Transverse colon (tissue), 4 donors: ENCODE measurements at regions not wholly inside any gene's neighbourhood (a gene's known extent, or its start where the extent isn't known, plus 50 kb on each side); places are given as distances from the start of the nearest gene placed in this dataset.
"Not testable (repeated sequence)": the region's sequence is repeated elsewhere in the genome, so short reads cannot be mapped to it uniquely, and the experiment has no call there.

Experiments used
- DNase-seq: peaks from one replicate; pipeline ENCODE4 v3.0.0-alpha.2; 2019
- H3K27ac ChIP-seq, 4 donors: fragments of 200-600 bp; sonication (generic); 2 replicates each; pipeline ENCODE4 v1.5.1; 2016 to 2018; ENCODE audit warnings: inconsistent platforms in 4 of 4
- H3K27me3 ChIP-seq: fragments of 200-600 bp; sonication (generic); 2 replicates; pipeline ENCODE4 v1.5.1; 2017; ENCODE audit warnings: inconsistent platforms
- H3K36me3 ChIP-seq, 4 donors: fragments of 200-600 bp; sonication (generic); 2 replicates each; pipeline ENCODE4 v1.5.1; 2017 to 2019; ENCODE audit warnings: inconsistent platforms in 4 of 4
- H3K4me1 ChIP-seq, 4 donors: fragments of 200-600 bp; sonication (generic); 2 replicates each; pipeline ENCODE4 v1.5.1; 2017 to 2020; ENCODE audit warnings: inconsistent platforms in 4 of 4
- H3K4me3 ChIP-seq, 4 donors: fragments of 200-600 bp; sonication (generic); 1 replicate in 1 of 4; 2 replicates in 3 of 4; pipeline versions ENCODE4 v1.5.1 to v1.6.1; 2017 to 2019; ENCODE audit warnings: inconsistent platforms in 4 of 4
- H3K9me3 ChIP-seq, 2 donors: fragments of 200-600 bp; sonication (generic); 2 replicates each; pipeline ENCODE4 v1.5.1; 2017 to 2019; ENCODE audit warnings: inconsistent platforms in 2 of 2
- EP300 ChIP-seq: sonication (generic); formaldehyde crosslinking; IDR thresholded peaks from one replicate; pipeline ENCODE4 v1.6.1; 2017; ENCODE audit warnings: antibody characterized with exemption, low read depth
- POLR2A ChIP-seq: fragments of 450-650 bp; IDR thresholded peaks from one replicate; pipeline ENCODE4 v1.6.1; 2016; ENCODE audit warnings: antibody characterized with exemption, mild to moderate bottlenecking, moderate library complexity
- POLR2AphosphoS5 ChIP-seq, 3 donors: sonication (generic); formaldehyde crosslinking; IDR thresholded peaks; one replicate each; pipeline ENCODE4 v1.6.1; 2016; ENCODE audit warnings: antibody characterized with exemption in 3 of 3
- WGBS, 2 donors: methylation state at CpG; one replicate each; pipeline ENCODE4 v1.1.5; 2018; ENCODE audit warnings: low coverage in 1 of 2; 5-methylcytosine and 5-hydroxymethylcytosine counted together
- in situ Hi-C, 4 donors: fragments of 200-750 bp; cut with MboI; loops; one replicate each; pipeline versions ENCODE4 v1.15.0 to v1.15.1; 2017; ENCODE audit warnings: low sequenced_read_pairs in 3 of 4, low pct_ligation_motif_present in 1 of 4, low pct_unique_long_range_greater_than_20kb in 1 of 4
- intact Hi-C: fragments of 100-400 bp; cut with DNase I; formaldehyde crosslinking; loops from one replicate; pipeline ENCODE4 v1.15.1; 2023; ENCODE audit warnings: low total_unique reads
- TF ChIP-seq, protein P1 (sequence below), 5 experiments: fragments of 200-600 bp in 3 of 5; fragments of 450-650 bp in 2 of 5; sonication (generic) in 3 of 5; IDR thresholded peaks; 1 replicate in 2 of 5; 2 replicates in 3 of 5; pipeline ENCODE4 v1.5.1; 2016 to 2017; ENCODE audit warnings: antibody characterized with exemption in 5 of 5, inconsistent platforms in 3 of 5, mild to moderate bottlenecking in 2 of 5, moderate library complexity in 1 of 5

DNA sequence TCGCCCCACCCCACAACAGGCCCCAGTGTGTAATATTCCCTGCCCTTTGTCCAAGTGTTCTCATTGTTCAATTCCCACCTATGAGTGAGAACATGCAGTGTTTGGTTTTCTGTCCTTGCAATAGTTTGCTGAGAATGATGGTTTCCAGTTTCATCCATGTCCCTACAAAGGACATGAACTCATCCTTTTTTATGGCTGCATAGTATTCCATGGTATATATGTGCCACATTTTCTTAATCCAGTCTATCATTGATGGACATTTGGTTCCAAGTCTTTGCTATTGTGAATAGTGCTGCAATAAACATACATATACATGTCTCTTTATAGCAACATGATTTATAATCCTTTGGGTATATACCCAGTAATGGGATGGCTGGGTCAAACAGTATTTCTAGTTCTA, 132.7 kb downstream of the SNX10 start:
- intact Hi-C loops, in situ Hi-C loops: not testable (repeated sequence)
- WGBS, 2 donors, result 81% methylated on average over 1 of the region's 1 CpG; no CpG with 5 or more reads in 1 of the 2 donors

DNA sequence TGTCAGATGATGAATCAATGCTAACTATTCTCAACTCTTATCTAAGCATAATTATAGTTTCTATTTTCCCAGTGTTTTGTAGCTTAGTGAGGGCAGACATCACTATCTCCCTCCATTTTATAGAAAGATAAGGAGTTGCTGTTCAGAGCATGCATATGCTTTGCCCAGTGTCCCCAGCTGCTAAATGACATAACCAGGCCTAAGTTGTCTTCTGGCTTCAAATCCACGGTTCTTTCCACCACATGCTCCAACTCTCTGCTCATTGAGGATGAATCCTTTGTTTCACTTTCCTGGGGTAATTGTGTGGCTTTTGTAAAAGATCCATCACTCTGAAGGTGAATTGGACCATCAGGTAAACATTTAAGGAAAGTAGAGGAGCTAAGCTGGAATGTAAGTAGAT, 134.0 kb downstream of the SNX10 start:
- H3K27me3 ChIP-seq, result no peaks in the 10 kb centered on the region
- TF ChIP-seq, protein P1, sequence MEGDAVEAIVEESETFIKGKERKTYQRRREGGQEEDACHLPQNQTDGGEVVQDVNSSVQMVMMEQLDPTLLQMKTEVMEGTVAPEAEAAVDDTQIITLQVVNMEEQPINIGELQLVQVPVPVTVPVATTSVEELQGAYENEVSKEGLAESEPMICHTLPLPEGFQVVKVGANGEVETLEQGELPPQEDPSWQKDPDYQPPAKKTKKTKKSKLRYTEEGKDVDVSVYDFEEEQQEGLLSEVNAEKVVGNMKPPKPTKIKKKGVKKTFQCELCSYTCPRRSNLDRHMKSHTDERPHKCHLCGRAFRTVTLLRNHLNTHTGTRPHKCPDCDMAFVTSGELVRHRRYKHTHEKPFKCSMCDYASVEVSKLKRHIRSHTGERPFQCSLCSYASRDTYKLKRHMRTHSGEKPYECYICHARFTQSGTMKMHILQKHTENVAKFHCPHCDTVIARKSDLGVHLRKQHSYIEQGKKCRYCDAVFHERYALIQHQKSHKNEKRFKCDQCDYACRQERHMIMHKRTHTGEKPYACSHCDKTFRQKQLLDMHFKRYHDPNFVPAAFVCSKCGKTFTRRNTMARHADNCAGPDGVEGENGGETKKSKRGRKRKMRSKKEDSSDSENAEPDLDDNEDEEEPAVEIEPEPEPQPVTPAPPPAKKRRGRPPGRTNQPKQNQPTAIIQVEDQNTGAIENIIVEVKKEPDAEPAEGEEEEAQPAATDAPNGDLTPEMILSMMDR (IDR thresholded peaks at IDR 0.05), result no peak
- no peak for TF ChIP-seq POLR2AphosphoS5 (IDR thresholded peaks at IDR 0.05)
- no peak for TF ChIP-seq POLR2A
- TF ChIP-seq EP300, result no peak
- DNase-seq, result no peak
- H3K36me3 ChIP-seq, result no peaks in the 10 kb centered on the region
- H3K4me3 ChIP-seq, result no peak overlapping the region
- intact Hi-C loops (no loop called here), in situ Hi-C loops (no loop called here)
- WGBS, 2 donors, result 81% methylated on average over 1 of the region's 1 CpG; no CpG with 5 or more reads in 1 of the 2 donors
- no peak overlapping the region for H3K27ac ChIP-seq
- H3K4me1 ChIP-seq, result no peaks in the 10 kb centered on the region
- H3K9me3 ChIP-seq, result no peaks in the 10 kb centered on the region

More for the DNA sequence above, 132.7 kb downstream of the SNX10 start:
- not testable (repeated sequence) for H3K9me3 ChIP-seq, H3K4me1 ChIP-seq, H3K36me3 ChIP-seq, H3K27ac ChIP-seq, DNase-seq, H3K27me3 ChIP-seq, H3K4me3 ChIP-seq

DNA sequence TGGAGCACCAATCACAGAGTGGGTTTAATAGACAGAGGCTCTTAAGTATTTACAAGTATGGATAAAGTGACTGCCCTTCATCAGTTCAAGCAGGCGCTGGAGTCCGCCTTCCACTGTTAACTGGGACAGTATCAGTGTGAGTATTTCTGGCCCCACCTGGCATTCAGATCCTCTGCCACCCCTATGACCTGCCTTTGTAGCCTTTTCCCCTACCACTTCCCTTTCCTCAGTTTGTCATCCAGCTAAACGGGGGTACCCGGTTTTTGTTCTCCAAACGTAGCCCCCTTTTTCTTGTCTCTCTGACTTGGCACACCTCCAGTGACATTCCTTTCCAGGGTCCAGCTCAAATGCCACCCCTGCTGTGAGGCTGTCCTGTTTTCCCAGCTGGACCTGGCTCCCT, 134.4 kb downstream of the SNX10 start:
- DNase-seq, result no peak
- Histone ChIP-seq H3K27me3 (no peaks in the 10 kb centered on the region), H3K27ac (no peak overlapping the region), H3K36me3 (no peaks in the 10 kb centered on the region), H3K4me3 (no peak overlapping the region), H3K4me1 (no peaks in the 10 kb centered on the region), H3K9me3 (no peaks in the 10 kb centered on the region)
- intact Hi-C loops (no loop called here), in situ Hi-C loops (no loop called here)
- WGBS, 2 donors, result 30 to 78% methylated on average over 2 to 5 of the region's 5 CpGs
- no peak for TF ChIP-seq EP300
- no peak for TF ChIP-seq POLR2AphosphoS5 (IDR thresholded peaks at IDR 0.05)
- TF ChIP-seq POLR2A, result no peak
- TF ChIP-seq, protein P1 (IDR thresholded peaks at IDR 0.05), result no peak

DNA sequence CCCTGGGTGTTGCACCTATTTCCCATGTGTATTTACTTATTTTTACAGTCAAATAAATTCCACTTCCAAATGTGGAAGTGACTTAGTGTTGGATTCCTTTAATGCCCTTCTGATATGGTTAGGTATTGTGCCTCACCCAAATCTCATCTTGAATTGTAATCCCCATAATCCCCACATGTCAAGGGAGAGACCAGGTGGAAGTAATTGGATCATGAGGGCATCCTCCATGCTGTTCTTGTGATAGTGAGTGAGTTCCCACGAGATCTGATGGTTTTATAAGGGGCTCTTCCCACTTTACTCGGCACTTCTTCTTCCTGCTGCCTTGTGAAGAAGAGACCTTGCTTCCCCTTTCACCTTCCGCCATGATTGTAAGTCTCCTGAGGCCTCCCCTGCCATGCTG, 136.9 kb downstream of the SNX10 start:
- no peak for DNase-seq
- in situ Hi-C loops, result no loop called here
- no peak for TF ChIP-seq EP300
- TF ChIP-seq, protein P1 (IDR thresholded peaks at IDR 0.05), result no peak
- TF ChIP-seq POLR2AphosphoS5 (IDR thresholded peaks at IDR 0.05), result no peak
- TF ChIP-seq POLR2A, result no peak

DNA sequence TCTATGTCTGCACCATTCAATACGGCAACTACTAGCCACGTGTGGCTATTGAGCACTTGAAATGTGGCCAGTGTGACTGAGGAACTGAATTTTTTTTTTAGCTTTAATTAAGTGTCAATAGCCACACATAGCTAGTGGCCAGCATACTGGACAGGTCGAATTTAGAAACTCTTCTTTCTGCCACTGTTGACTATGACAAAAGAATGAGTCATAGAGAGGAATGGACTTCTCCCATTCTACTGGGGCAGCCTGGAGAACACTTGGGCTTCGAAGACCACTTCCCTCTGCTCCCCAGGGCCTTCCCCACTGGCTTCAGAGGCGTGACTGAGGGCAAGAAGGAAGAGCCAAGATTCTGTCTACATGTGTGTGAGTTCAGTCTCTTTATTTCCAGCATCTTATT, 137.5 kb downstream of the SNX10 start:
- H3K27ac ChIP-seq, result no peak overlapping the region
- H3K27me3 ChIP-seq, result no peaks in the 10 kb centered on the region
- intact Hi-C loops, result no loop called here
- in situ Hi-C loops, result no loop called here
- H3K4me3 ChIP-seq, result no peak overlapping the region
- H3K4me1 ChIP-seq, result no peaks in the 10 kb centered on the region
- no peaks in the 10 kb centered on the region for H3K36me3 ChIP-seq
- TF ChIP-seq, protein P1 (IDR thresholded peaks at IDR 0.05), result no peak
- no peak for TF ChIP-seq POLR2AphosphoS5 (IDR thresholded peaks at IDR 0.05)
- TF ChIP-seq POLR2A, result no peak
- TF ChIP-seq EP300, result no peak
- no peaks in the 10 kb centered on the region for H3K9me3 ChIP-seq
- DNase-seq, result no peak
- 77 to 88% methylated on average over 4 to 5 of the region's 5 CpGs for whole genome bisulfite sequencing, 2 donors

More for the DNA sequence above, 136.9 kb downstream of the SNX10 start:
- 75 to 80% methylated on average over 1 to 3 of the region's 3 CpGs for WGBS, 2 donors
- Histone ChIP-seq H3K27me3 (no peaks in the 10 kb centered on the region), H3K9me3 (no peaks in the 10 kb centered on the region), H3K36me3 (no peaks in the 10 kb centered on the region), H3K27ac (no peak overlapping the region), H3K4me3 (no peak overlapping the region), H3K4me1 (no peaks in the 10 kb centered on the region)
- intact Hi-C loops, result no loop called here
